Keratinocyte (primary cell): ENCODE measurements at regions not wholly inside any gene's neighbourhood (a gene's known extent, or its start where the extent isn't known, plus 50 kb on each side); places are given as distances from the start of the nearest gene placed in this dataset.

Experiments
- DNase-seq: peaks from one replicate; pipeline ENCODE4 v3.0.0-alpha.2; 2011; ENCODE audit warnings: low read depth, missing footprints, low spot score
- FAIRE-seq: peaks from 2 replicates; lab custom pipeline; 2011; peaks lifted over from hg19 to GRCh38; lab: Jason Lieb, UNC
- H2AFZ ChIP-seq: 2 replicates; pipeline ENCODE4 v1.6.0; 2012; ENCODE audit warnings: low read length, control low read depth, inconsistent platforms; ENCODE audit not compliant: control insufficient read depth
- H3K27ac ChIP-seq: 2 replicates; pipeline ENCODE4 v1.5.1; 2011; ENCODE audit warnings: low read length; ENCODE audit not compliant: control insufficient read depth, insufficient read depth
- H3K27me3 ChIP-seq: 3 replicates; pipeline ENCODE4 v1.6.0; 2011; ENCODE audit warnings: low read length; ENCODE audit not compliant: control insufficient read depth, insufficient read depth; ENCODE audit errors: extremely low read depth
- H3K36me3 ChIP-seq, 2 experiments: 2 replicates in 1 of 2; 3 replicates in 1 of 2; pipeline ENCODE4 v1.5.1; 2011; ENCODE audit warnings: low read length in 2 of 2, mild to moderate bottlenecking in 1 of 2; ENCODE audit not compliant: control insufficient read depth in 2 of 2, insufficient read depth in 2 of 2; ENCODE audit errors: extremely low read depth in 1 of 2
- H3K4me1 ChIP-seq: 3 replicates; pipeline ENCODE4 v1.5.1; 2011; ENCODE audit warnings: low read length; ENCODE audit not compliant: control insufficient read depth, insufficient read depth; ENCODE audit errors: extremely low read depth
- H3K4me2 ChIP-seq: 3 replicates; pipeline ENCODE4 v1.6.0; 2011; ENCODE audit warnings: low read depth, low read length; ENCODE audit not compliant: control insufficient read depth, insufficient read depth; ENCODE audit errors: extremely low read depth
- H3K4me3 ChIP-seq, 3 experiments: fragments of 200-600 bp in 1 of 3; sonication (generic) in 1 of 3; 2 replicates in 2 of 3; 3 replicates in 1 of 3; pipeline ENCODE4 v1.5.1; 2011 to 2016; ENCODE audit warnings: low read length in 3 of 3, mild to moderate bottlenecking in 3 of 3, control low read depth in 2 of 3, inconsistent platforms in 1 of 3, low read depth in 1 of 3, mixed read lengths in 1 of 3, mixed run types in 1 of 3, moderate library complexity in 1 of 3; ENCODE audit not compliant: control insufficient read depth in 2 of 3, insufficient read depth in 2 of 3; ENCODE audit errors: extremely low read depth in 1 of 3
- H3K79me2 ChIP-seq: 2 replicates; pipeline ENCODE4 v1.6.0; 2012; ENCODE audit warnings: low read length; ENCODE audit not compliant: control insufficient read depth, insufficient read depth
- H3K9ac ChIP-seq: 3 replicates; pipeline ENCODE4 v1.6.0; 2011; ENCODE audit warnings: low read length; ENCODE audit not compliant: control insufficient read depth, insufficient read depth; ENCODE audit errors: extremely low read depth
- H3K9me1 ChIP-seq: 3 replicates; pipeline ENCODE4 v1.6.0; 2011; ENCODE audit warnings: low read length; ENCODE audit not compliant: control insufficient read depth, insufficient read depth; ENCODE audit errors: extremely low read depth
- H3K9me3 ChIP-seq: 2 replicates; pipeline ENCODE4 v1.5.1; 2012; ENCODE audit warnings: low read depth, low read length; ENCODE audit not compliant: control insufficient read depth
- H4K20me1 ChIP-seq: 3 replicates; pipeline ENCODE4 v1.6.0; 2011; ENCODE audit warnings: low read length; ENCODE audit not compliant: control insufficient read depth, insufficient read depth; ENCODE audit errors: extremely low read depth
- EZH2 ChIP-seq: IDR thresholded peaks from one replicate; pipeline ENCODE4 v1.6.1; 2012; ENCODE audit warnings: inconsistent platforms, mild to moderate bottlenecking, low read length, moderate library complexity
- dilution Hi-C: fragments of 300-500 bp; cut with MboI; formaldehyde crosslinking; loops from one replicate; pipeline ENCODE4 v1.7.0; 2020; ENCODE audit warnings: low sequenced_read_pairs; ENCODE audit not compliant: extremely low pct_ligation_motif_present
- TF ChIP-seq, protein P1 (sequence below), 3 experiments: IDR thresholded peaks in 1 of 3; conservative IDR thresholded peaks in 1 of 3; optimal IDR thresholded peaks in 1 of 3; 2 replicates in 2 of 3; 3 replicates in 1 of 3; pipeline versions ENCODE3 to v1.5.1; 2011; ENCODE audit warnings: low read length in 3 of 3, mild to moderate bottlenecking in 3 of 3, moderate library complexity in 2 of 3, control low read depth in 1 of 3, inconsistent platforms in 1 of 3; ENCODE audit not compliant: insufficient read depth in 2 of 3; ENCODE audit errors: extremely low read depth in 1 of 3

DNA sequence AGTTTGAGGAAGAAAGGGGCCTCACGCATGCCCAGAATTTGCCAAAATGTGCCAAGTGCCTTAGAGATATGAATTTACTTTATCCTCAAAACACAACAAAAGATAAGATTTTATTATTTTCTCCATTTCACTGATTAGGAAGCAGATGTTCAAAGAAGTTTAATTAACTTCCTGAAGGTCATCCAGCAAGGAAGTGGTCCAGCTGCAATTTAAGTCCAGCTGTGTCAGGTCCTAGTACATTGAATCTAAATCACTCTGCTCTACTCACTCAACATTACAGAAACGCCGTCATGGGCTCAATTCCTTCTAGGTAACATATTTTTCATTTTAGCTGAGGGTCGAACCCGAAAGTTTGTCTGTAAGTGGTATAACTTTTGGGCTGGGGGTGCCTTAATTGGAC lies 115.4 kb downstream of the CCDC34 start:
- H3K27me3 ChIP-seq: no peaks in the 10 kb centered on the region
- H2AFZ ChIP-seq: no peak overlapping the region
- TF ChIP-seq EZH2: no peak
- TF ChIP-seq, protein P1, sequence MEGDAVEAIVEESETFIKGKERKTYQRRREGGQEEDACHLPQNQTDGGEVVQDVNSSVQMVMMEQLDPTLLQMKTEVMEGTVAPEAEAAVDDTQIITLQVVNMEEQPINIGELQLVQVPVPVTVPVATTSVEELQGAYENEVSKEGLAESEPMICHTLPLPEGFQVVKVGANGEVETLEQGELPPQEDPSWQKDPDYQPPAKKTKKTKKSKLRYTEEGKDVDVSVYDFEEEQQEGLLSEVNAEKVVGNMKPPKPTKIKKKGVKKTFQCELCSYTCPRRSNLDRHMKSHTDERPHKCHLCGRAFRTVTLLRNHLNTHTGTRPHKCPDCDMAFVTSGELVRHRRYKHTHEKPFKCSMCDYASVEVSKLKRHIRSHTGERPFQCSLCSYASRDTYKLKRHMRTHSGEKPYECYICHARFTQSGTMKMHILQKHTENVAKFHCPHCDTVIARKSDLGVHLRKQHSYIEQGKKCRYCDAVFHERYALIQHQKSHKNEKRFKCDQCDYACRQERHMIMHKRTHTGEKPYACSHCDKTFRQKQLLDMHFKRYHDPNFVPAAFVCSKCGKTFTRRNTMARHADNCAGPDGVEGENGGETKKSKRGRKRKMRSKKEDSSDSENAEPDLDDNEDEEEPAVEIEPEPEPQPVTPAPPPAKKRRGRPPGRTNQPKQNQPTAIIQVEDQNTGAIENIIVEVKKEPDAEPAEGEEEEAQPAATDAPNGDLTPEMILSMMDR (optimal IDR thresholded peaks at IDR 0.05 in 1 of 3, IDR thresholded peaks at IDR 0.05 in 1 of 3, conservative IDR thresholded peaks at IDR 0.05 in 1 of 3; ENCODE audit: extremely low read depth in 1 of 3, insufficient read depth in 2 of 3, low read length in 3 of 3): no peak
- no peak overlapping the region for H3K9ac ChIP-seq
- H4K20me1 ChIP-seq: no peaks in the 10 kb centered on the region
- no peaks in the 10 kb centered on the region for H3K36me3 ChIP-seq
- FAIRE-seq (no peak), DNase-seq (no peak)
- no peak overlapping the region for H3K27ac ChIP-seq
- no peak overlapping the region for H3K4me3 ChIP-seq
- no peaks in the 10 kb centered on the region for H3K9me1 ChIP-seq
- no peak overlapping the region for H3K4me2 ChIP-seq
- dilution Hi-C loops: no loop called here
- no peaks in the 10 kb centered on the region for H3K79me2 ChIP-seq
- no peaks in the 10 kb centered on the region for H3K9me3 ChIP-seq
- peaks cover under 1% of the 10 kb centered on the region for H3K4me1 ChIP-seq

DNA sequence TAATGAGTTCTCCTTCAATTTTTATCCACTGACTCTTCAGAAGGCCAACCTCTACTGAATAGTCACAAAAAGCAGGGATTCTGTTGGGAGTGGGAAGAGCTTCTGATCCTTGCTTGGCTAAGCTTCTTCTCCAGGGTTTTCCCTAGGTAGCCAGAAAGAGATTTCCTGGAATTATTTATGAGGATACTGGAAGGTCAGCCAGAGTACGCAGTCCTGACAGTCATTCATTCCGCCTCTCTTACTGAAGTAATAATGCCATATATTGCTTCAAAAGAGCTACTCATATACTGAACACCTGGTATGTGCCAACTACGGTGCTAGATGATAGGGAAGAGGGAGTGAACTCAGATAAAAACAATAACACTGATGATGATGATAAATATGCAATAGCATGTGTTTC lies 116.1 kb downstream of the CCDC34 start:
- no peaks in the 10 kb centered on the region for H3K27me3 ChIP-seq
- no peaks in the 10 kb centered on the region for H3K9me3 ChIP-seq
- H4K20me1 ChIP-seq: no peaks in the 10 kb centered on the region
- H2AFZ ChIP-seq: no peak overlapping the region
- no peak overlapping the region for H3K9ac ChIP-seq
- dilution Hi-C loops: no loop called here
- no peak overlapping the region for H3K4me3 ChIP-seq
- FAIRE-seq (no peak), DNase-seq (no peak)
- no peaks in the 10 kb centered on the region for H3K36me3 ChIP-seq
- no peak overlapping the region for H3K27ac ChIP-seq
- peaks cover 2% of the 10 kb centered on the region for H3K4me1 ChIP-seq
- H3K4me2 ChIP-seq: no peak overlapping the region
- no peaks in the 10 kb centered on the region for H3K9me1 ChIP-seq
- no peaks in the 10 kb centered on the region for H3K79me2 ChIP-seq
- TF ChIP-seq, protein P1 (optimal IDR thresholded peaks at IDR 0.05 in 1 of 3, IDR thresholded peaks at IDR 0.05 in 1 of 3, conservative IDR thresholded peaks at IDR 0.05 in 1 of 3; ENCODE audit: extremely low read depth in 1 of 3, insufficient read depth in 2 of 3, low read length in 3 of 3): no peak
- no peak for TF ChIP-seq EZH2
